Smooth muscle cell (in vitro differentiated cells): ENCODE measurements at regions not wholly inside any gene's neighbourhood (a gene's known extent, or its start where the extent isn't known, plus 50 kb on each side); places are given as distances from the start of the nearest gene placed in this dataset.

Source experiments
- DNase-seq: peaks from one replicate; lab custom pipeline; 2025; ENCODE audit not compliant: unreplicated experiment; lab: John Stamatoyannopoulos, UW
- H2AFZ ChIP-seq: fragments of 200-600 bp; sonication (generic); 2 replicates; pipeline ENCODE4 v1.6.0; 2016; ENCODE audit warnings: antibody characterized with exemption, low read depth, mild to moderate bottlenecking
- H3F3A ChIP-seq: fragments of 200-600 bp; sonication (generic); 2 replicates; pipeline ENCODE4 v1.6.0; 2017; ENCODE audit warnings: antibody characterized with exemption, low read depth
- H3K27ac ChIP-seq: fragments of 200-600 bp; sonication (generic); 2 replicates; pipeline ENCODE4 v1.5.1; 2016; ENCODE audit warnings: low read depth, mild to moderate bottlenecking
- H3K27me3 ChIP-seq: fragments of 200-600 bp; sonication (generic); 2 replicates; pipeline ENCODE4 v1.6.1; 2016; ENCODE audit warnings: low read depth, mild to moderate bottlenecking
- H3K36me3 ChIP-seq: fragments of 200-600 bp; sonication (generic); 2 replicates; pipeline ENCODE4 v1.5.1; 2016; ENCODE audit warnings: low read depth
- H3K4me1 ChIP-seq: fragments of 200-600 bp; sonication (generic); 2 replicates; pipeline ENCODE4 v1.5.1; 2016; ENCODE audit warnings: low read depth
- H3K4me2 ChIP-seq: fragments of 200-600 bp; sonication (generic); 2 replicates; pipeline ENCODE4 v1.6.0; 2016; ENCODE audit warnings: mild to moderate bottlenecking
- H3K4me3 ChIP-seq: fragments of 200-600 bp; sonication (generic); 2 replicates; pipeline ENCODE4 v1.5.1; 2016; ENCODE audit warnings: mild to moderate bottlenecking
- H3K79me2 ChIP-seq: fragments of 200-600 bp; sonication (generic); 2 replicates; pipeline ENCODE4 v1.6.0; 2016; ENCODE audit warnings: low read depth, mild to moderate bottlenecking
- H3K9ac ChIP-seq: fragments of 200-600 bp; sonication (generic); 2 replicates; pipeline ENCODE4 v1.6.0; 2016; ENCODE audit warnings: low read depth
- H3K9me3 ChIP-seq: fragments of 200-600 bp; sonication (generic); replicated peaks from 2 replicates; pipeline ENCODE4 v1.5.1; 2016; ENCODE audit warnings: low read depth
- H4K20me1 ChIP-seq: fragments of 200-600 bp; sonication (generic); 2 replicates; pipeline ENCODE4 v1.6.0; 2016; ENCODE audit warnings: low read depth
- CTCF ChIP-seq: fragments of 200-600 bp; sonication (generic); IDR thresholded peaks from 2 replicates; pipeline ENCODE4 v1.5.1; 2017; ENCODE audit warnings: borderline replicate concordance, mild to moderate bottlenecking, antibody characterized with exemption; ENCODE audit not compliant: insufficient read depth, poor library complexity, severe bottlenecking
- WGBS: methylation state at CpG from one replicate; pipeline ENCODE4 v1.1.7; 2016; ENCODE audit warnings: low lambda C conversion rate; 5-methylcytosine and 5-hydroxymethylcytosine counted together

- H3K4me3 ChIP-seq, result no peak overlapping the region
- H3F3A ChIP-seq, result no peaks in the 10 kb centered on the region
- H3K79me2 ChIP-seq, result no peaks in the 10 kb centered on the region
- H3K4me1 ChIP-seq, result no peaks in the 10 kb centered on the region
- no peak for TF ChIP-seq CTCF
- H4K20me1 ChIP-seq, result no peaks in the 10 kb centered on the region
- no peak overlapping the region for H3K9ac ChIP-seq
- H3K9me3 ChIP-seq, result no peaks in the 10 kb centered on the region
- DNase-seq, result no peak
- H3K4me2 ChIP-seq, result no peak overlapping the region
- H3K27ac ChIP-seq, result no peak overlapping the region
- no peaks in the 10 kb centered on the region for H3K27me3 ChIP-seq
- H3K36me3 ChIP-seq, result no peaks in the 10 kb centered on the region
- 93% methylated on average over 1 of the region's 1 CpG for WGBS
- H2AFZ ChIP-seq, result no peak overlapping the region
These were observed 88.8 kb upstream of the BACE2 start for GRCh38 chr21:41079159-41079558.

GRCh38 chr21:41080485-41081121 lies 87.4 kb upstream of the BACE2 start:
- Histone ChIP-seq H2AFZ (no peak overlapping the region), H3K9ac (no peak overlapping the region), H3F3A (no peaks in the 10 kb centered on the region), H4K20me1 (no peaks in the 10 kb centered on the region), H3K4me1 (no peaks in the 10 kb centered on the region), H3K9me3 (no peaks in the 10 kb centered on the region), H3K27me3 (no peaks in the 10 kb centered on the region), H3K36me3 (no peaks in the 10 kb centered on the region), H3K27ac (no peak overlapping the region), H3K4me3 (no peak overlapping the region), H3K4me2 (no peak overlapping the region), H3K79me2 (no peaks in the 10 kb centered on the region)
- WGBS, result 66% methylated on average over 3 of the region's 3 CpGs
- no peak for DNase-seq
- no peak for TF ChIP-seq CTCF

GRCh38 chr21:41086569-41086968 lies 81.4 kb upstream of the BACE2 start:
- Histone ChIP-seq H3K9me3 (no peaks in the 10 kb centered on the region), H3K9ac (no peak overlapping the region), H4K20me1 (no peaks in the 10 kb centered on the region), H3K4me1 (no peaks in the 10 kb centered on the region), H3K79me2 (no peaks in the 10 kb centered on the region), H3K27me3 (no peaks in the 10 kb centered on the region), H3K27ac (no peak overlapping the region), H2AFZ (no peak overlapping the region), H3F3A (no peaks in the 10 kb centered on the region), H3K4me3 (no peak overlapping the region), H3K36me3 (no peaks in the 10 kb centered on the region), H3K4me2 (no peak overlapping the region)
- DNase-seq, result no peak
- no peak for TF ChIP-seq CTCF
- 35% methylated on average over 5 of the region's 5 CpGs for WGBS

GRCh38 chr21:41090981-41091380 lies 77.0 kb upstream of the BACE2 start:
- Histone ChIP-seq H3K9ac (no peak overlapping the region), H3K79me2 (no peaks in the 10 kb centered on the region), H3K4me2 (no peak overlapping the region), H3K4me3 (no peak overlapping the region), H3K36me3 (no peaks in the 10 kb centered on the region), H3K27ac (no peak overlapping the region), H3K9me3 (no peaks in the 10 kb centered on the region), H3F3A (no peaks in the 10 kb centered on the region), H3K4me1 (no peaks in the 10 kb centered on the region), H2AFZ (no peak overlapping the region), H3K27me3 (no peaks in the 10 kb centered on the region), H4K20me1 (no peaks in the 10 kb centered on the region)
- no peak for TF ChIP-seq CTCF
- DNase-seq, result no peak
- 38% methylated on average over 6 of the region's 6 CpGs for WGBS
